ENCODE measurements at regions not wholly inside any gene's neighbourhood (a gene's known extent, or its start where the extent isn't known, plus 50 kb on each side); places are given as distances from the start of the nearest gene placed in this dataset.

DNA sequence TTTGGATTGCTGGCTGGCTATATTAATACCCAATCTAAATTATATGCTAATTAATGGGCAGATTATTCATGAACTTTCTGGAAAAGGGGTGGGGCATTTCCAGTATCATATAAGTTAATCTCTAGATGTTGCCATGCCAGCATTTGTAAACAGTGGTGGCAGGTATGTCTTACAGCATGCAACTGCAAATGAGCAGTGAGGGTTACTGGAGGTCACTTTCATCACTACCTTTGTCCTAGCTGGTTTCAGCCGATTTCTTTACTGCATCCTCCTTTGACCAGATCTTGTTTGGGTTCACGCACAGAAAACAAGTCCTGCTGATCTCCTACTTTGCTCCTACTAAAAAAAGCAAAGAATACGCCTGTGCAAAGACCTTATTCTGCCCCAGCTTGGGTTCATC lies 89.1 kb upstream of the USP47 start:
- TF ChIP-seq, protein P1, sequence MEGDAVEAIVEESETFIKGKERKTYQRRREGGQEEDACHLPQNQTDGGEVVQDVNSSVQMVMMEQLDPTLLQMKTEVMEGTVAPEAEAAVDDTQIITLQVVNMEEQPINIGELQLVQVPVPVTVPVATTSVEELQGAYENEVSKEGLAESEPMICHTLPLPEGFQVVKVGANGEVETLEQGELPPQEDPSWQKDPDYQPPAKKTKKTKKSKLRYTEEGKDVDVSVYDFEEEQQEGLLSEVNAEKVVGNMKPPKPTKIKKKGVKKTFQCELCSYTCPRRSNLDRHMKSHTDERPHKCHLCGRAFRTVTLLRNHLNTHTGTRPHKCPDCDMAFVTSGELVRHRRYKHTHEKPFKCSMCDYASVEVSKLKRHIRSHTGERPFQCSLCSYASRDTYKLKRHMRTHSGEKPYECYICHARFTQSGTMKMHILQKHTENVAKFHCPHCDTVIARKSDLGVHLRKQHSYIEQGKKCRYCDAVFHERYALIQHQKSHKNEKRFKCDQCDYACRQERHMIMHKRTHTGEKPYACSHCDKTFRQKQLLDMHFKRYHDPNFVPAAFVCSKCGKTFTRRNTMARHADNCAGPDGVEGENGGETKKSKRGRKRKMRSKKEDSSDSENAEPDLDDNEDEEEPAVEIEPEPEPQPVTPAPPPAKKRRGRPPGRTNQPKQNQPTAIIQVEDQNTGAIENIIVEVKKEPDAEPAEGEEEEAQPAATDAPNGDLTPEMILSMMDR (IDR thresholded peaks at IDR 0.05; ENCODE audit: insufficient read depth, low read length, missing control alignments) = no peak
- H3K4me3 ChIP-seq (ENCODE audit: low read depth, low read length) = no peak overlapping the region
- ChIA-PET POLR2A (no interaction called here), CTCF (no interaction called here)
- DNase-seq (ENCODE audit: low read depth, low spot score) = no peak

DNA sequence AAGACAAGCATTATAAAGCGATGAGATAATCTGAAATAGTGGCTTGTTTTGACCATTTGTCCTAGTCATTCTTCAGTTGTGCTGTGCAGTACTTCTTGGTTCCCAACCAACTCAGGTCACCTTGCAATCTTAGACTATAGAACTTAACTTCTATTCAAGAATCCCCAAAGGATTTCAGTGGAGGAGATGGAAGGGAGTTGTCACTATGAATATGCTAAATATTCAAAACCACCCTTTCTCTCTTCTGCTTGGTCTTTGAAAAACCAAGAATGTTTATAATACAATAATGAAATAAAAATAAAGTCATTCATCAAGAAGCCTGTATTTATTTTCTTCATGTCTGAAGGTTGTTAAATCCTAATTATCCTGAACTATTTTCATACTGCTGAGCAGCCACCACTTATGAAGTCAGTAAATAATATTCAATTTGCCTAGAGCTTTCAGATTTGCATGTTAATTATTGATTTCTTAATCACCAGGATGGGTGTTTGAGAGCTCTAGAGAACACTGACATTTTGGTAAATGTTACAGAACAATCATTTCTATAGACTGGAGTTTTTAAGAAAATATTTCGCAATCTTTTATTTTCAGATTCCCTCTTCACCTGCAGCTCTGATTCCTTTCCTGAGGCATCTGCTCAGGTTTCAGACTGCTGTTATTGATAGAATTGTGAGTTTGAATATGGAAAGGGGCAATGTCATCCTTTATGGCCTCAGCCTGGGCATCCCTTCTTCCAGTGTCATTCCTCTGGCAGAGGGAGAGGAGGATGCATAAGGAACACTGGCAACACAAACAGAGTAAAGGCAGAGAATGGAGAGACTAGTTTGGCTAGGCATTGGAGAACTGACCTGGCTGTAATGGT lies 91.5 kb upstream of the USP47 start:
- H3K4me3 ChIP-seq (ENCODE audit: low read depth, low read length) = no peak overlapping the region
- POLR2A ChIA-PET = no interaction called here
- TF ChIP-seq, protein P1 (IDR thresholded peaks at IDR 0.05; ENCODE audit: insufficient read depth, low read length, missing control alignments) = no peak
- CTCF ChIA-PET = no interaction called here
- no peak for DNase-seq (ENCODE audit: low read depth, low spot score)

DNA sequence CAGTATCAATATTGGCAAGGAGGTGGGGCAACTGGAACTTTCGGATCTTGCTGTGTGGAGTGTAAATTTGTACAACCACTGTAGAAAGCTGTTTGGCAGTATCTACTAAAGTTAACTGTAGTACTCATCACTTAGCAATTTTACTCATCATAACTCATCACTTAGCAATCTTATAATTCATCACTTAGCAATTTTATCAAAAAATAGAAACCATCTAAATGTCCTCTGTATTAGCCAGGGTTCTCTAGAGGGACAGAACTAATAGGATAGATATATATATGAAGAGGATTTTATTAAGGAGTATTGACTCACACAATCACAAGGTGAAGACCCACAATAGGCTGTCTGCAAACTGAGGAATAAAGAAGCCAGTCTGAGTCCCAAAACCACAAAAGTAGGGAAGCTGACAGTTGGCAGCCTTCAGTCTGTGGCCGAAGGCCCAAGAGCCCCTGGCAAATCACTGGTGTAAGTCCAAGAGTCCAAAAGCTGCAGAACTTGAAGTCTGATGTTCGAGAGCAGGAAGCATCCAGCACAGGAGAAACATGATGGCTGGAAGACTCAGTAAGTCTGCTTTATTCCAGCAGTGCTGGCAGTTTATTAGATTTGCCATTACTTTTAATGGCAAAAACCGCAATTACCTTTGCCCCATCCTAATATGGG lies 92.9 kb upstream of the USP47 start:
- CTCF ChIA-PET = no interaction called here

DNA sequence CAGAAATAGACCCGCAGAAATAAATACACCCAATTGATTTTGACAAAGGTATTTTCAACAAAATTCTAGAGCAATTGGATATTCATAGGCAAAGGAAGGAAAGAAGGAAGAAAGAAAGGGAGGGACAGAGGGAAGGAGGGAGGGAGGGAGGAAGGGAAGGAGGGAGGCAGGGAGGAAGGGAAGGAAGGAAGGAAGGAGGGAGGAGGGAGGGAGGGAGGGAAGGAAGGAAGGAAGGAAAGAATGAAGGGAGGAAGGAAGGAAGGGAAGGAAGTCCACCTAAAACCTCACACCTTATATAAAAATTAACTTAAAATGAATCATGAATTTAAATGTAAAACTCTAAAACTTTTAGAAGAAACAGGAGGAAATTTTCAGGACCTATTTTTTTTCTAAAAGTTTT lies 94.2 kb upstream of the USP47 start:
- no peak overlapping the region for H3K4me3 ChIP-seq (ENCODE audit: low read depth, low read length)
- no peak for DNase-seq (ENCODE audit: low read depth, low spot score)
- POLR2A ChIA-PET = no interaction called here
- TF ChIP-seq, protein P1 (IDR thresholded peaks at IDR 0.05; ENCODE audit: insufficient read depth, low read length, missing control alignments) = no peak
- CTCF ChIA-PET = no interaction called here

More for the DNA sequence above, 92.9 kb upstream of the USP47 start:
- TF ChIP-seq, protein P1 (IDR thresholded peaks at IDR 0.05; ENCODE audit: insufficient read depth, low read length, missing control alignments) = no peak
- no peak for DNase-seq (ENCODE audit: low read depth, low spot score)
- no peak overlapping the region for H3K4me3 ChIP-seq (ENCODE audit: low read depth, low read length)
- POLR2A ChIA-PET = no interaction called here

DNA sequence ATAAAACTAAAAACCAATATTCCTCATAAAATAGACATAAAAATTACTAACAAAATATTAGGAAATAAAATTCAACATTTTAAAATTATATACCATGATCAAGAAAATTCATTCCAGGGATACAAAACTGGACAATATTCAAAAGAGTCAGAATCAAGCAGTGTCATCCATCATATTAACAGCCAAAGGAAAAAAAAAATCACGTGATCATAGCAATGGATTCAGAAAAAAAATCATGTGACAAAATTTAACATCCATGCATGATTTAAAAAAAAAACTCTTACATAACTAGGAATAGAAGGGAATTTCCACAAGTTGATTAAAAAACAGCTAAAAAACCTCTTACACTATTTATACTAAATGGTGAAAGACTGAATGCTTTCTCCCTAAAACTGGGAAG lies 95.3 kb upstream of the USP47 start:
- ChIA-PET POLR2A (no interaction called here), CTCF (no interaction called here)
- no peak for DNase-seq (ENCODE audit: low read depth, low spot score)
- H3K4me3 ChIP-seq (ENCODE audit: low read depth, low read length) = no peak overlapping the region
- TF ChIP-seq, protein P1 (IDR thresholded peaks at IDR 0.05; ENCODE audit: insufficient read depth, low read length, missing control alignments) = no peak

DNA sequence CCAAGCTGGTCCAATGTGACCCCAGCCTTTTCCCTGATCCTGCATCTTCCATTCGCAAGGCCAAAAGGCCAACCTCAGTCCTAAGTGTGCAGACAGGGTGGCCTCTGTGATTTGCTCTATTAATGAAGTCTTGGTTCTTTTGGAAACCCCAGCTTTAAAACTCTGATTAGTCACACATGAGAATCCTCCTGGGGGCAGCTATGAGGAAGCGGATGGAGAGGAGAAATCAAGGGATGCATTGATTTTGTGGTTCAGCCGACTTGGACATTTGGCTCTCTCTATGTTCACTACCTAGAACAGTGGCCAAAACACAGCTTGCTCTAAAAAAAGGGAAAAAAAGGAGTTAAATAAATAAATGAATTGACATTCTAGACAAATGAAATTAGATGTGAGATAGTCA lies 98.6 kb upstream of the USP47 start:
- ChIA-PET CTCF (no interaction called here), POLR2A (no interaction called here)
- H3K4me3 ChIP-seq (ENCODE audit: low read depth, low read length) = no peak overlapping the region
- DNase-seq (ENCODE audit: low read depth, low spot score) = no peak
- TF ChIP-seq, protein P1 (IDR thresholded peaks at IDR 0.05; ENCODE audit: insufficient read depth, low read length, missing control alignments) = no peak
